Tibial nerve (tissue), 4 donors: ENCODE measurements at regions not wholly inside any gene's neighbourhood (a gene's known extent, or its start where the extent isn't known, plus 50 kb on each side); places are given as distances from the start of the nearest gene placed in this dataset.

Experiments
- CTCF ChIP-seq, 5 experiments: fragments of 200-600 bp in 3 of 5; fragments of 450-650 bp in 2 of 5; sonication (generic) in 3 of 5; IDR thresholded peaks; one replicate each; pipeline ENCODE4 v1.5.1; 2016 to 2019; ENCODE audit warnings: antibody characterized with exemption in 5 of 5, mild to moderate bottlenecking in 3 of 5, moderate library complexity in 2 of 5
- EP300 ChIP-seq, 2 donors: sonication (generic); formaldehyde crosslinking; IDR thresholded peaks; one replicate each; pipeline ENCODE4 v1.6.1; 2017; ENCODE audit warnings: antibody characterized with exemption in 2 of 2, mild to moderate bottlenecking in 1 of 2

- TF ChIP-seq CTCF (IDR thresholded peaks at IDR 0.05): no peak
- TF ChIP-seq EP300 (IDR thresholded peaks at IDR 0.05): no peak
These were observed 124.1 kb downstream of the DISP1 start for GRCh38 chr1:222938986-222939385.
